Suppressor macrophage treated with lipopolysaccharide for 4 hours (primary cell): ENCODE measurements at regions not wholly inside any gene's neighbourhood (a gene's known extent, or its start where the extent isn't known, plus 50 kb on each side); places are given as distances from the start of the nearest gene placed in this dataset.

Experiments used
- DNase-seq: peaks from one replicate; pipeline ENCODE4 v3.0.0-alpha.2; 2020

DNA sequence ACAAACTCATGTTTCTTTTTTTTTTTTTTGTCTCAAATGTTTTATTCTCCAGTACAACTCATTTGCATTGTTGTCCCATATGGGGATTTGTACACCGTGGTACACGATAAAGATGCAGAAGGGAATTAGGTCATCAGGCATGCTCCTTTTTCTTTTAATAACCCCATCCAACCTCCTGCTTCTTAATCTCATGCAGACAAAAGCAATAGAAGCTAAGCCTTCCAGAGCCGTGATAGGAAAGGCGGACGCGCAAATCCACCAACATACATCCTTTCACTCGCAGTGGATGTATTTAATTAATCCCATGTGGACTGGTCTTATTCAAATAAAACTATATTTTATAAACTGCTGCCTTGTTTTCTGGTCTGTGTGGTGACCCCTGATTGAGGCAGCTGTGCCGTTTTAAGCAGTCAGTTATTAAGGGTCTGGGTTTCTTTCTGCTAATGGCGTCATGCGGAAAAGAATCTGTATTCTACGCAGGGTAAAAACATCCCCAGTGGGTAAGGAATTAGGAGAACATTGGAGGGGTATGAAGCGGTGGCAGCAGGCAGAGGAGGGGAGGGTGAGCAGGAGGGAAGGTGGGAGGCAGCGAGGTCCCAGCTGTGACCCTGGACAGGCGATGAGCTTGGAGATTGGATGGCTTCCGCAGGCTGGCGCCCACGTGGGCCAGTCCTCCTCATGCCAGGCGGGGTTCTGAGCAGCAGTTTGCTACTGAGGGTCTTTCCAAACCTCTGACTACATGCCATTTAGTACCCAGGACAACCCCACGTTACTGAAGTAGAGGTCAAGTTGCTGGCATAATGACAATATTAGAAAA, 172.8 kb downstream of the LINC00237 start:
- no peak for DNase-seq

- DNase-seq: no peak
Observed at GRCh38 chr20:20932156-20932555, 174.0 kb downstream of the LINC00237 start.

- DNase-seq: no peak
Observed at GRCh38 chr20:20931632-20932031, 174.5 kb downstream of the LINC00237 start.

DNA sequence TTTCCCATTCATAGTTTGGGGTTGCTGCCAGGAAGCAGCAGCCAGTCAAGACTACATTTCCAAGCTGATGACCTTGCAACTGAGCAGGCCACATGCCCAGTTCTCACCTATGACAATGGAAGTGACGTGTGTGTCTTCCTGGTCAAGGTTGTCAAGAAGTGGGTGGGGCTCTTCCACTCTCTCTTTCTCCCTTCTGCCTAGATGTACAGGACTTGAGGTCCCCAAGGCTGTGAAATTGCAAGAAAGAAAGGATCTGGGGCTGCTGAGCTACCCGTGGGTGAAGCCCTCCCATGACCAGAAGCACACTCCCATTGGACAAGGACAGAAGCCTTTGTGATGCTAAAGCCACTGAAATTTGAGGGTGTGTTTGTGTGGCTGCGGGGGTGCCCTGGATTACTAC, 175.1 kb downstream of the LINC00237 start:
- no peak for DNase-seq

- DNase-seq: no peak
Observed at GRCh38 chr20:20930500-20930899, 175.7 kb downstream of the LINC00237 start.

DNA sequence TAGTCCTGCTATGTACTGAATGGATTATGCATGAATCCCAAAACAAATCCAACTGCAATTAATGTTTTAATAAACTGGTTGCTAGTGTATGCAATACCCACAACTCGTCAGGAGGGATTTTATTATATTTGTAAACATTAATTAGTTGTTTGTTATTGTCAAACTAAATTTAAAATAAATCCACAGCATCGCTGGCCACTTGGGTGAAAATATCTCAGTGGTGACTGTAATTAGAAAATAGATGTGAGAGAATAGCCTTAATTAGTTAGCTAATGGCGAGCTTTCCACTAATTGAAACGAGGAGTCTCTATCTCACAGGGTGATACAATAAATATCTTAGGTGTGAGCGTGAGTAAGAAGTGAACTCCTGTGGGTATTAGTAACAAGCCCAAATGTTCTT, 176.8 kb downstream of the LINC00237 start:
- no peak for DNase-seq

- DNase-seq: no peak
Observed at GRCh38 chr20:20926222-20926905, 179.8 kb downstream of the LINC00237 start.

DNA sequence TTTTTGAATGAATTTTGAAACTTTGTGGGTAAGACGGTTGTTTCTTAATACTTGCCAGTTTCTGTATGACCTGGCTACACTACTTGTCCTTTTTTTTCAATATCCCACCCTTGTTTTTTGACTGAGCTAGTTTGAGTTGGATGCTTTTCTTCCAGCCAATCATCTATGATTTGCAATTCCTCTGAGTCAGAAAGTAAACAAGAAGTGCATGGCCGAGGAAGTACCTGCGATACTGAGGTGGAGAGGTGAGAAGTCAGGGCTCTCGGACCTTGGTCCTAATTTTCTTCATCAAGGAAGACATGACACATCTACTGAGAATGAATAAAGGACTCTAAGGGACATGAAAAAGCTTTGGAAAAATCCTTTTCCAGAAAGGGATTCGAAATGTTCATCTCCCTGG, 185.7 kb downstream of the LINC00237 start:
- DNase-seq: no peak

- DNase-seq: no peak
Observed at GRCh38 chr20:20915844-20916243, 190.3 kb downstream of the LINC00237 start.

DNA sequence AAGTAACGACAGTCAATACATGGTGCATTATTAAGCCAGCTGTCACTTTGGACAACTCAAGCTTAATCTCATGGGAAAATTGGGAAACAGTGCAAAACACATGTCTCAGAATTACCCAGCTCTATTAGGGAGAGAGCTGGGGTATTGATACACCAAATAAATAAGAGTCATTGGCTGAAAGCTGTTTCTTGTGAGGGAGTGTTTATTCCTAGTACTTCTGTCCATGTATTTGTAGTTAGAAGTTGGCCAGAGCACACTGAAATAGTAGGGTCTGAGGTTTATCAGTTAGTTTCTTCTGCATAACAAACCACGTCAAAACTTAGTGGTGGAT, 192.0 kb upstream of the RALGAPA2 start:
- DNase-seq: no peak

GRCh38 chr20:20903773-20904500, 191.5 kb upstream of the RALGAPA2 start:
- no peak for DNase-seq

GRCh38 chr20:20897922-20898321, 185.5 kb upstream of the RALGAPA2 start:
- no peak for DNase-seq

DNA sequence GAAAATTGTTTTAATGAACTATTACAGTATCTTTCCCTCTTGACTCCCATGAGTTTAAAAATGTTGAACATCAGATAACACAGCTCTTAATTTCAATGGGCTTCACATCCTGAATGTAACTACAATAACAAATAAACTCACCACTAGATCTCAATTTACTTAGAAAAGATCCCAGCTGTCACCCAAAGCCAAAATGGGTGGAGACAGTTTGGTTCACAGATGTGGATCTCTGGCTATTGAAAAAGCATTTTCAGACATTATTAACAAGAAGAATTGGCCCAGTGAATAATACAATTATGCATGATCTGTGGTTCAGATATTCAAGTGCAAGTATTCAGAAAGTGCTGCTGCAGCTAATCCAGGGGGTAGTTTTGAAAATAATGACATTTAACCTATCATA, 184.7 kb upstream of the RALGAPA2 start:
- DNase-seq: no peak

DNA sequence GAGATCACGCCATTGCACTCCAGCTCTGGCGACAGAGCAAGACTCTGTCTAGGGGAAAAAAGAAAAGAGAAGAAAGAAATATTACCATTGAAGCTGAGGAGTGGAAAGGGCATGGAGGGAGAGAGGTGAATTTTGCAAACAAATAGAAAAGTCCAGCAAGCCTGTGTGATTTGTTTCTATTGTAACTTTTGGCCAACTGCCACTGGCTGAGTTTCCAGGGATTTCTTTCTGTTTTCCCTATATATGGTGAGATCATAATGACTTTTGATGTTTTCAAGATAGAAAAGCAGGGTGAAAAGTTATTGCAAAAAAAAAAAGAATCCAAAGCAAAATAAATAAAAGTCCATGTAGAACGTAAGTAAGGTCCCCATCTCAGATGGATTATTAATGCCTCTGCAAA, 184.2 kb upstream of the RALGAPA2 start:
- DNase-seq: no peak

- no peak for DNase-seq
Observed at GRCh38 chr20:20895537-20895936, 183.1 kb upstream of the RALGAPA2 start.

DNA sequence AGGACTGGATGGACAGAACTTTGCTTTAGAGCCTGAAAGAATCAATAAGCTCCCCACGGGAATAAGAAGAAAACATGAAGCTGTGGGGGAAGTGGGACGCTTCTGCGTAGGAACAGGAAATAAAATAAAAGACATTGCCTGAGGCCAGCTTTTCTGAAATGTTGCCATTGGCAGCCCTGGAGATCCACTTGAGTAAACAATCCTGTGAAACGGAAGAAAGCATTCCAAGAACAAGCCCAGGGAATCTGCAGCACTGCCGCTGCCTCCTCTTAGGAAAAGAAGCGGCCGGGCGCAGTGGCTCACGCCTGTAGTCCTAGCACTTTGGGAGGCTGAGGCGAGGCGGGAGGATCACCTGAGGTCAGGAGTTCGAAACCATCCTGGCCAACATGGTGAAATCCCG, 182.3 kb upstream of the RALGAPA2 start:
- DNase-seq: no peak

DNA sequence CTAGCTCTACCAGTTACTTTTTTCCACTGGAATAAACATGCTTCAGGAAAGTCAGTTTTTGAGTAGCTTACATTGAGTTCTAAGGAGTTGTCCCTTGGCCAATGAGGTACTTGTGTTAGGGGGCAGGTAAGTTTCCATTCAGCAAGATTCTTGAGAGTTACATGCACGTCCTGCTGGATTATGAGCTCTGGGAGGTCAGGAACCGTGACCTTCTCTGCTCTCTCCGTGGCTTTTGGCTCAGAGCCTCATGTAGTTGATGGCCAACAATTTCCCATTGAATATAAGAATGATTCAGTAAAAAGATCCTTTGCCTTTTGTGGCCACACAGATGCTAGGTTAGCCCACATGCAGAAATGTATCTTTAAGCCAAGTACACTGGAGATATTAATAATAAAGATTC, 181.8 kb upstream of the RALGAPA2 start:
- no peak for DNase-seq

GRCh38 chr20:20892328-20892727, 179.9 kb upstream of the RALGAPA2 start:
- no peak for DNase-seq

DNA sequence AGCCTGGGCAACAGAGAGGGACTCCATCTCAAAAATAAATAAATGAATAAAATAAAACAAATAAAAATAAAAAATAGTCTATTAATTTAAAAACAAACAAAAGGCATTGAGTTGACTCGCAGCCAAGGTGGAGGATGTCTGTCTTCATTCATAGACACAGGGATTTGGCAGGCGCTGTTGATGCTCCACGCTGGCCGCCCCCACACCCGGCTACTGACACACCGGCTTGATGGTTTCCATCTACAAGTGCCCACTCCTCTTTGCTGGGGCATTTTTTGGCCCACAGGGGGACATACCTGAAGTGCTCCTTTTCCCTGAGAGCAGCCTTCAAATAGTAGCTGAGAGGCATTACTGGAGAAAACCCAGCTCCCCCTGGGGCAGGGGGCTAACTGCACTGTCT, 178.3 kb upstream of the RALGAPA2 start:
- DNase-seq: no peak

DNA sequence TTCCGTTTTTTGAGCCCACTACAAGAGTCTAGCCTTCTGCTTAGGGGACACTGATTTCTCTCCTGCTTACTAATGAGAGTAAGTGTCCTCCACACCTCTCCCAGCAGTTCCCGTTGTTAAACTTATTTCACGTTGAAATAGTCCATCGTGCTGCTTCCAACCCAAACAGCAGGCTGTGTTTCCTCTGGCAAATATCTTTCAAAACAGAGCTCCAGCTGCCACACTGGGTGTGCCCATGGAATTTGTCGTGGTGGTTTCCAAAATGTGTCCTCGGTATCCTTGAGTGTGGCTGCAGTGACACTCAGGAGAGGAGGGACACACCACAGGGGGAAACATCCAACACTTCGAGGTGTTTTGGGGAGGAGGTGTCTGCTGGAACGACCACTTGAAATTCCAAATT, 176.5 kb upstream of the RALGAPA2 start:
- DNase-seq: no peak

- no peak for DNase-seq
Observed at GRCh38 chr20:20888266-20888656, 175.8 kb upstream of the RALGAPA2 start.

- DNase-seq: no peak
Observed at GRCh38 chr20:20887593-20888265, 175.3 kb upstream of the RALGAPA2 start.

DNA sequence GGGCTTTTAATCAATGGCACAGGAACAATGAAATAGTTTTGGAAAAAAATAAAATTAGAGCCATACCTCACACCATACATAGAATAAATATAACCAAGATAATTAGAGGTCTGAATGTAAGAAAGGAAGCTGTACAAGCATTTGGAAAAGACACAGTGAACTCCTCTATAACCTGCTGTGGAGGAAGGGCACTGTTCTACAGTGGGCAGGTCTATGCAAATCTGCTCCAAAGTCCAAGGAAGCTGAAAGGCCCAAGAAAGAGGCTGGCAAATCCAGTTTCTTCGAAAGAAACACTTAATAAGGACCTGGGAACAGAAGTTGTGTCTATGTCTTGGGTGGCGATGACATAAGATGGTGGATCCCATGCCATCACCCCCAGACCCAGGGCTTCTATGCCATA, 169.4 kb upstream of the RALGAPA2 start:
- no peak for DNase-seq

DNA sequence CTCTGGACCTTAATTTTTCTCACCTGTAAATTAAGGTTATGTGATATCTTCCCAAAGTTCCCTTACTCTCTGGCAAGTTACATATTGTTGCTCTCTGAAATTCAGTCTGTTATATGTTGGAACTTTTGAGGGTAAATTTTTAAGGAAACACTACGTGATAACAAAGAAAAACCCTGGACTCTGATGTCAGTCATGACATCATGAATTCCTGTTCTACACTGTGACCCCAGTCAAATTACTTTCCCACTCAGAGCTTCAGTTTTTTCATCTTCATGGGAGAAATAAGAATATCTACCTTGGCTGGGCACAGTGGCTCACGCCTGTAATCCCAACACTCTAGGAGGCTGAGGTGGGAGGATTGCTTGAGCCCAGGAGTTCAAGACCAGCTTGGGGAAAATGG, 164.6 kb upstream of the RALGAPA2 start:
- no peak for DNase-seq
